ENCODE measurements at regions not wholly inside any gene's neighbourhood (a gene's known extent, or its start where the extent isn't known, plus 50 kb on each side); places are given as distances from the start of the nearest gene placed in this dataset.
"Not testable (repeated sequence)": the region's sequence is repeated elsewhere in the genome, so short reads cannot be mapped to it uniquely, and the experiment has no call there.

GRCh38 chr1:144034045-144034444 lies 62.3 kb upstream of the FAM72C start:
- TF ChIP-seq, protein P1, sequence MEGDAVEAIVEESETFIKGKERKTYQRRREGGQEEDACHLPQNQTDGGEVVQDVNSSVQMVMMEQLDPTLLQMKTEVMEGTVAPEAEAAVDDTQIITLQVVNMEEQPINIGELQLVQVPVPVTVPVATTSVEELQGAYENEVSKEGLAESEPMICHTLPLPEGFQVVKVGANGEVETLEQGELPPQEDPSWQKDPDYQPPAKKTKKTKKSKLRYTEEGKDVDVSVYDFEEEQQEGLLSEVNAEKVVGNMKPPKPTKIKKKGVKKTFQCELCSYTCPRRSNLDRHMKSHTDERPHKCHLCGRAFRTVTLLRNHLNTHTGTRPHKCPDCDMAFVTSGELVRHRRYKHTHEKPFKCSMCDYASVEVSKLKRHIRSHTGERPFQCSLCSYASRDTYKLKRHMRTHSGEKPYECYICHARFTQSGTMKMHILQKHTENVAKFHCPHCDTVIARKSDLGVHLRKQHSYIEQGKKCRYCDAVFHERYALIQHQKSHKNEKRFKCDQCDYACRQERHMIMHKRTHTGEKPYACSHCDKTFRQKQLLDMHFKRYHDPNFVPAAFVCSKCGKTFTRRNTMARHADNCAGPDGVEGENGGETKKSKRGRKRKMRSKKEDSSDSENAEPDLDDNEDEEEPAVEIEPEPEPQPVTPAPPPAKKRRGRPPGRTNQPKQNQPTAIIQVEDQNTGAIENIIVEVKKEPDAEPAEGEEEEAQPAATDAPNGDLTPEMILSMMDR (conservative IDR thresholded peaks at IDR 0.05; ENCODE audit: low read depth in 2 of 2): not testable (repeated sequence)
- not testable (repeated sequence) for TF ChIP-seq EZH2 (IDR thresholded peaks at IDR 0.05; ENCODE audit: low read depth, unreplicated experiment); REST (IDR thresholded peaks at IDR 0.05; ENCODE audit: unreplicated experiment); POLR2AphosphoS5 (IDR thresholded peaks at IDR 0.05; ENCODE audit: low read depth); JUNB (IDR thresholded peaks at IDR 0.05; ENCODE audit: unreplicated experiment); EZH2phosphoT487 (IDR thresholded peaks at IDR 0.05; ENCODE audit: unreplicated experiment)

Measured in GM23338 (cell line).